ENCODE measurements at regions not wholly inside any gene's neighbourhood (a gene's known extent, or its start where the extent isn't known, plus 50 kb on each side); places are given as distances from the start of the nearest gene placed in this dataset.

DNA sequence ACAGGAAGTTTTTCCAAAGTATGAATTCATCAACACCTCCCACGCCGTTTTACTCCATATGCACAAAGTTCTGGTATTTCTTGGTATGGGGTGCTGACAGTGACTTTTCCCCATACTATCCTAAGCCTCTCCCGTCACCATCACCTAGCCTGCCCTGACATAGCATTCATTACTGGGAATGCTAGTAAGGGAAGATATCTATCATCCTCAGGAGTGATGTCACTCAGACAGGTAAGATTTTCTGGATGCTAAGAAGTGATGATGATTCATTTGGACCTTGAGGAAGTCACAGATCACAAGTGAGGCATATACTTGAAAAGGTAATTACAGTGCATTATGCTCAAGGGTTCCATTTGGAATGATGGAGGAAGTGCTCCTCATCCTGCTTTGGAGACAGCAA, 355.1 kb upstream of the STAC start:
- in situ Hi-C loops (cut with HindIII; ENCODE audit: low pct_ligation_motif_present, low sequenced_read_pairs) = no loop called here
- no peak for TF ChIP-seq CTCF (IDR thresholded peaks at IDR 0.05; ENCODE audit: low read depth, low read length, missing control alignments)
- DNase-seq = no peak
- Histone ChIP-seq H3K27me3 (replicated peaks) (no peaks in the 10 kb centered on the region), H3K36me3 (replicated peaks) (no peaks in the 10 kb centered on the region), H3K4me3 (ENCODE audit: low read depth, low read length) (no peak overlapping the region), H3K27ac (no peak overlapping the region)

DNA sequence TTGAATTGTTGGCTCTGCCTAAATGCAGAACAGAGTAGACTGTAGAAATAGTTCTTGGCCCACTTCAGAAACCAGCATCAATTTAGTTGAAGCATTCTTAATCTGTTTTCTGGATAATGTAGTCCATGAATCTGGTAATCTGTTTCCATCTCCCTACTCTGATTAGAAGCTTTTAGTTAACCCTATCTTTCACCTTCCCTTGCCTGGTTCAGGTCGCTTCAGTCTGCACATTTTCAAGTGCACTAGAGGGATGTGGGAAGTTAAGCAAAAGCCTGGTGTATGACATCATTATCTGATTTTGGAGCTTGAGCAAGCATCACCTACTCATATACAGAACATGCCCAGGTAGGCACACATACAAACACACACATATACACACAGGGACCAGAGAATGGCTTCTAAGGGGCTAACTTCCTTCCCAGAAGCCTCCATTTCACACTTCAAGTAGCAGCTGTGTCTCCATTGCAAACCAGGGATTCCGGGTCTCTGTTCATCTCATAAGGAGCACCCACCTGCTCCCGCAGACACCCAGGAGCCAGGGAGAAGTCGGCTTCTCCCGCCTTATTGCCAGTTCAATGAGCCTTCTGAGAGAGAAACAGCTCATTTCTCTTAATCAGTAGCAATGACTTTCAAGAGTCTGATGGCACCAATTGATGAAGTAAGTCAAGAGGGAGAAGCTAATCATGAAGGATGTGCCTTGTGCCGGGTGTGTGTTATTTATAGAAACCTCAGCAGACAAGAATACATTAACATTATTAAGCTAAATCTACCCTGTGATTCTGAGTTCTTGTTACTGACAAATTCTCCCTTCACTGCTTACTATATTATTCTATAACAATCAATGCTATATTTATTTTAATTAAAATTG, 347.9 kb upstream of the STAC start:
- DNase-seq = no peak
- H3K36me3 ChIP-seq (replicated peaks) = no peaks in the 10 kb centered on the region
- in situ Hi-C loops (cut with HindIII; ENCODE audit: low pct_ligation_motif_present, low sequenced_read_pairs) = no loop called here
- H3K27ac ChIP-seq = no peak overlapping the region
- H3K27me3 ChIP-seq (replicated peaks) = no peaks in the 10 kb centered on the region
- H3K4me3 ChIP-seq (ENCODE audit: low read depth, low read length) = no peak overlapping the region
- TF ChIP-seq CTCF (IDR thresholded peaks at IDR 0.05; ENCODE audit: low read depth, low read length, missing control alignments) = no peak

GRCh38 chr3:36058404-36059030, 321.8 kb upstream of the STAC start:
- DNase-seq = no peak
- Histone ChIP-seq H3K27me3 (replicated peaks) (no peaks in the 10 kb centered on the region), H3K27ac (no peak overlapping the region), H3K4me3 (ENCODE audit: low read depth, low read length) (no peak overlapping the region), H3K36me3 (replicated peaks) (no peaks in the 10 kb centered on the region)
- in situ Hi-C loops (cut with HindIII; ENCODE audit: low pct_ligation_motif_present, low sequenced_read_pairs) = no loop called here
- TF ChIP-seq CTCF (IDR thresholded peaks at IDR 0.05; ENCODE audit: low read depth, low read length, missing control alignments) = no peak

DNA sequence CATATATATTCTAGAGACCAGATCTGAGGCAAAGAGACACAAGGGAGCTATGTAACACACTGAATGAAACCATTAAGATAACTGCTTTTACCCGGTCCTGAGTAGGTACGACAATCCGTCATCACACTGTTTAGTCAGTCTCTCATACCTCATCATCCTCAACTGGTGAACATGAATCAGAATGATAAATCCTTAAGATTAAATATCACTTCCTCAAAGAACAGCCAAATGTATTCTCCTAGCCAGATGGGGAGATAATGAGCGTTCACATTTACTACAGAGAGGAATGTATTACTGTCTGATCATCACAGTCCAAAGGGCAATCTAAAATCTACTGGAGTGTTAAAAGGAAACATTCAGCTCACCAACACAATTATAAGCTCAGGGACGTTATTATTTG, 319.4 kb upstream of the STAC start:
- in situ Hi-C loops (cut with HindIII; ENCODE audit: low pct_ligation_motif_present, low sequenced_read_pairs) = no loop called here
- Histone ChIP-seq H3K4me3 (ENCODE audit: low read depth, low read length) (no peak overlapping the region), H3K27ac (no peak overlapping the region), H3K36me3 (replicated peaks) (no peaks in the 10 kb centered on the region), H3K27me3 (replicated peaks) (no peaks in the 10 kb centered on the region)
- no peak for DNase-seq
- no peak for TF ChIP-seq CTCF (IDR thresholded peaks at IDR 0.05; ENCODE audit: low read depth, low read length, missing control alignments)

DNA sequence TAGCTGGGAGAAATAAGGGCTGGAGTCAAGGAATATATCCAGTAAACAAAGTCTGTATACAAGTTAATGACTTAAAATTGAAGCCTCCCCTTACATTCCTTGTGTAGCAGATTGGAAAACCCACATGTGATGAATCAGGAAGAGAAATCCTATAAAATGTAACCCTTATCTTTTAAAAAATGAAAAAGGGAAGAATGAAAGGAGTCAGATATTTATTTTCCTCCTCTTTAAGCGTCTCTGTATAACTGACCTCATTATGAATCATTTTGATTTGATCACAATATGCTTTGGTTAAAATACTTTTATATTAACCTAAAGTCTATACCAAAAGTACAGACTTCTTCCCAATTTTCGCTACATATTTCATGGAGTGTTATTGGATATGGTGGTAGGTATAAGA, 316.3 kb upstream of the STAC start:
- in situ Hi-C loops (cut with HindIII; ENCODE audit: low pct_ligation_motif_present, low sequenced_read_pairs) = no loop called here
- Histone ChIP-seq H3K27ac (no peak overlapping the region), H3K36me3 (replicated peaks) (no peaks in the 10 kb centered on the region), H3K27me3 (replicated peaks) (no peaks in the 10 kb centered on the region), H3K4me3 (ENCODE audit: low read depth, low read length) (no peak overlapping the region)
- DNase-seq = no peak
- no peak for TF ChIP-seq CTCF (IDR thresholded peaks at IDR 0.05; ENCODE audit: low read depth, low read length, missing control alignments)

All from brain microvascular endothelial cell (primary cell).